ENCODE measurements at regions not wholly inside any gene's neighbourhood (a gene's known extent, or its start where the extent isn't known, plus 50 kb on each side); places are given as distances from the start of the nearest gene placed in this dataset.

GRCh38 chr4:117331817-117332216 is 246.4 kb upstream of the TRAM1L1 start:
- H3K27ac ChIP-seq = no peak overlapping the region

GRCh38 chr4:117334451-117335188 is 249.2 kb upstream of the TRAM1L1 start:
- H2AFZ ChIP-seq = no peak overlapping the region
- no TSS peak for BruUV-seq (replicated peaks)
- TF ChIP-seq CTCF (conservative IDR thresholded peaks at IDR 0.05) (no peak), EZH2 (IDR thresholded peaks at IDR 0.05; ENCODE audit: low read depth) (no peak)
- POLR2A ChIA-PET (ENCODE audit: unreplicated experiment) = no interaction called here
- H3K36me3 ChIP-seq (ENCODE audit: low read depth) = no peaks in the 10 kb centered on the region
- H3K27ac ChIP-seq = no peak overlapping the region
- no peak overlapping the region for H3K4me2 ChIP-seq
- H3K27me3 ChIP-seq (ENCODE audit: insufficient read depth, low read depth) = no peaks in the 10 kb centered on the region
- H3K9me3 ChIP-seq (ENCODE audit: insufficient read depth, low read depth) = no peaks in the 10 kb centered on the region
- H3K9me2 ChIP-seq (ENCODE audit: insufficient read depth) = no peaks in the 10 kb centered on the region
- H4K20me1 ChIP-seq (ENCODE audit: insufficient read depth) = no peaks in the 10 kb centered on the region
- no peak for DNase-seq
- no peaks in the 10 kb centered on the region for H3K79me2 ChIP-seq (ENCODE audit: low read depth)
- H3F3A ChIP-seq (ENCODE audit: insufficient read depth, low read depth) = no peaks in the 10 kb centered on the region
- H3K4me1 ChIP-seq (replicated peaks; ENCODE audit: insufficient read depth) = no peaks in the 10 kb centered on the region
- H3K4me3 ChIP-seq = no peak overlapping the region
- intact Hi-C loops (cut with micrococcal nuclease; ENCODE audit: unreplicated experiment) = no loop called here
- CTCF ChIA-PET = no interaction called here

More at GRCh38 chr4:117331817-117332216, 246.4 kb upstream of the TRAM1L1 start:
- no peaks in the 10 kb centered on the region for H3K79me2 ChIP-seq (ENCODE audit: low read depth)
- H3K4me2 ChIP-seq = no peak overlapping the region
- no peaks in the 10 kb centered on the region for H3K9me3 ChIP-seq (ENCODE audit: insufficient read depth, low read depth)
- CTCF ChIA-PET = no interaction called here
- DNase-seq = no peak
- intact Hi-C loops (cut with micrococcal nuclease; ENCODE audit: unreplicated experiment) = no loop called here
- no peaks in the 10 kb centered on the region for H3K27me3 ChIP-seq (ENCODE audit: insufficient read depth, low read depth)
- no peaks in the 10 kb centered on the region for H3F3A ChIP-seq (ENCODE audit: insufficient read depth, low read depth)
- no peaks in the 10 kb centered on the region for H3K36me3 ChIP-seq (ENCODE audit: low read depth)
- TF ChIP-seq EZH2 (IDR thresholded peaks at IDR 0.05; ENCODE audit: low read depth) (no peak), CTCF (conservative IDR thresholded peaks at IDR 0.05) (no peak)
- no peak overlapping the region for H2AFZ ChIP-seq
- no peaks in the 10 kb centered on the region for H3K9me2 ChIP-seq (ENCODE audit: insufficient read depth)
- no peak overlapping the region for H3K4me3 ChIP-seq
- H4K20me1 ChIP-seq (ENCODE audit: insufficient read depth) = no peaks in the 10 kb centered on the region
- H3K4me1 ChIP-seq (replicated peaks; ENCODE audit: insufficient read depth) = no peaks in the 10 kb centered on the region
- no TSS peak for BruUV-seq (replicated peaks)
- POLR2A ChIA-PET (ENCODE audit: unreplicated experiment) = no interaction called here

GRCh38 chr4:117357437-117357836 is 272.1 kb upstream of the TRAM1L1 start:
- Histone ChIP-seq H3K9me2 (ENCODE audit: insufficient read depth) (no peaks in the 10 kb centered on the region), H3K4me3 (no peak overlapping the region), H3K4me1 (replicated peaks; ENCODE audit: insufficient read depth) (no peaks in the 10 kb centered on the region), H3K27me3 (ENCODE audit: insufficient read depth, low read depth) (no peaks in the 10 kb centered on the region), H3K36me3 (ENCODE audit: low read depth) (no peaks in the 10 kb centered on the region), H3F3A (ENCODE audit: insufficient read depth, low read depth) (no peaks in the 10 kb centered on the region), H3K4me2 (no peak overlapping the region), H3K79me2 (ENCODE audit: low read depth) (no peaks in the 10 kb centered on the region), H3K9me3 (ENCODE audit: insufficient read depth, low read depth) (no peaks in the 10 kb centered on the region), H2AFZ (no peak overlapping the region), H3K27ac (no peak overlapping the region), H4K20me1 (ENCODE audit: insufficient read depth) (no peaks in the 10 kb centered on the region)
- TF ChIP-seq EZH2 (IDR thresholded peaks at IDR 0.05; ENCODE audit: low read depth) (no peak), CTCF (conservative IDR thresholded peaks at IDR 0.05) (no peak)
- ChIA-PET POLR2A (ENCODE audit: unreplicated experiment) (no interaction called here), CTCF (no interaction called here)
- DNase-seq = no peak
- no TSS peak for BruUV-seq (replicated peaks)
- intact Hi-C loops (cut with micrococcal nuclease; ENCODE audit: unreplicated experiment) = no loop called here

All from PC-9 (cell line).